Pulmonary artery endothelial cell (primary cell): ENCODE measurements at regions not wholly inside any gene's neighbourhood (a gene's known extent, or its start where the extent isn't known, plus 50 kb on each side); places are given as distances from the start of the nearest gene placed in this dataset.

ENCODE experiments used
- DNase-seq: peaks from one replicate; pipeline ENCODE4 v3.0.0-alpha.2; 2011; ENCODE audit warnings: low read depth, low spot score

DNA sequence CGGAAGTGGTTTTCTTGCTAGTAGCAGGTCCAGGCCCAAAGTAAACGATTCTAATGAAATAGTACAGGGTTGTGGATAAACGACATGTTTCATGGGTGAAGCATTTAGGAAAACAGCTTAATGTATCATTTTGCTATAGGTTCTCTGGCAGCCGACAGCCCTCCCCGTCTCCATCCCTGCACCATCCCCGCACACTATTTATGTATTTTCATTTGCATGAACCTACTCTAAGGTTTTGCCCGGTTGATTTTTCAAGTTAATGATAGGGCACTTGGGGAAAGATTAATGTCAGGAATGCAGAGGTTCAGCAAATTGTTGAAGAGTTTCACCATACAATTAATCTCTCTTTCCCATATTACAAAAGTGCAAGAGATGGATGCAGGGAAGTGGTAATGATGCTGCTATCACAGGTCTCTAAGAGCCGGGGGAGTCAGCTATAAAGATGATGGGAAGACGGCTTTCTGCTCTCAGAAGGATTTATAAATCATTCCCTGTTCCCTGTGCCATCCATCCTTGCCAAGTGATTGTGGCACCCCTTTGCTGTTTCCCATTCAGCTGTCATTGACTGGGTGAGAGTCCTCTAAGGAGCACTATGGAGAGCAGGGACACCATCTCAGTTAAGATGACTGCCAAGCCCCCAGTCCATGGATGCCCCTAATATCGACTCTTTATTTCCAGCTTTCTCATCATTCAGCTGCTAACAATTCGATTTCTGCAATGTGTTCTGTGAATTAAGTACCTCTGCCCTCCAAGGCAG is 186.3 kb downstream of the IRS2 start:
- DNase-seq, result no peak

DNA sequence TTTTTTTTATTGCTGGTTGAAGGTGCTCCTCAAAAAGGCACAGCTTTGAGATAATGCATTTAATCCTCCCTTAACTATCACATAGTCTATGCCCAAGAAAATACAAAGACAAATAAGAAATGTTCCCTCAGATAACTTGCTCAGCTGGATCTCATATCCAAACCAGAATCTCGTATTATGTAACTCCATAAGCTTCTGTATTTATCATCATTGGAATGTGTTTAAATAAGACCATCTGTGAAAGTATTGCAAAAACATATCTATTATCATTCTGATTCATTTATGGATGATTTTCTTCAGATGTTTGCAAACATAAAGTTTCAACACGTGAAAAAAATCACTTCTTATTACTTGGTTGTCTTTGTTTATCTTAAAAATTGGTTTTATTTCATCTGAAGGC is 190.9 kb downstream of the IRS2 start:
- DNase-seq, result no peak

DNA sequence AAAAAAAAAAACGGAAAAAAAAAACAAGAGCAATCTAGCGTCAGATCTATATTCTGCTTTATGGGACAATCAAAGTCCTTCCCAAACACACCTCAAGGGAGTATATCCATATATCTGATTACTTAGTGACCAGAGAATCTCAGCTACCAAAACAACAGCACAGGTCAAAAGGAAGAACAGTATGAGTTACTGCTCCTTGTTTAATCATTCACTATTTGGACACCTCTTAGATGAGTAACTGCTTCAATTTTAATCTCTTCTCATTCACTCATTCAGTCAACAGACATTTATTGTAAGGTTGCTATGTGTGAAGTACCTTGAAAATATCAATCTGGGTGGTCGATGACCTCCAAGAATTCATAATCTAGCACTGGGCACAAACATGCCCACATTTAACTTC is 193.2 kb downstream of the IRS2 start:
- DNase-seq, result no peak

DNA sequence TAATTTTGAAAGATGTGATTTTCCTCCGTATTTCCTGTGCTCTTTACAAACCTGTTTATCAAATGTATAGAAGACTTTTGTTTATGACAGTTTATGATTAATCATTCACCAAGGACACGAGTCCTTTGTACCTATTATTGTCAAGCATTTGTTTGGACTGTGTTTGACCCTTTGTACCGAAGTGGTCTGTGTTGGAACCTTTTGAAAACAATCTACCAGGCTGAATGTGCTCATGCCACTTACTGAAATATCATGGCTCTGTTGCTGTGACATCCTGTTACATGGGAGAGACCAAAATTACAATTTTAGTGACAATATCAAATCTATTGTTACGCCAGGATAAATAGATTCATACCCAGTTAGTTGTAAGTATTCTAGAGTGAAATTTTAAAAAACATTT is 193.6 kb downstream of the IRS2 start:
- DNase-seq, result no peak

DNA sequence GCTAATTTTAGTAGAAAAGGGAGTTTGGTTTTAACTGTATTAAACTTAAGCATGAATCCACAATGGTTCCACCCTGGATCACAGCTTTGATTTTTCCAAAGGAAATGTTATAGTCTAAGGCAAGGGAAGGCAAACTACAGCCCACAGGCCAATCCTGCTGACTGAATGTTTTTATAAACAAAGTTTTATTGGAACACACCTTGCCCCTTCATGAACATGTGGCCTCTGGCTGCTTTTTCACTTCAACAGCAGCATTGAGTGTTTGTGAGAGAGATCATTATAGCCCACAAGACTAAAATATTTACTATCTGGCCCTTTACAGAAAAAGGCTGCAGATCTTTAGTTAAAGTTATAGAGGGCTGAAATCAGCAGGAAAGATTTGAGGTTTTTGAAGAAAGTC is 198.7 kb downstream of the IRS2 start:
- no peak for DNase-seq

DNA sequence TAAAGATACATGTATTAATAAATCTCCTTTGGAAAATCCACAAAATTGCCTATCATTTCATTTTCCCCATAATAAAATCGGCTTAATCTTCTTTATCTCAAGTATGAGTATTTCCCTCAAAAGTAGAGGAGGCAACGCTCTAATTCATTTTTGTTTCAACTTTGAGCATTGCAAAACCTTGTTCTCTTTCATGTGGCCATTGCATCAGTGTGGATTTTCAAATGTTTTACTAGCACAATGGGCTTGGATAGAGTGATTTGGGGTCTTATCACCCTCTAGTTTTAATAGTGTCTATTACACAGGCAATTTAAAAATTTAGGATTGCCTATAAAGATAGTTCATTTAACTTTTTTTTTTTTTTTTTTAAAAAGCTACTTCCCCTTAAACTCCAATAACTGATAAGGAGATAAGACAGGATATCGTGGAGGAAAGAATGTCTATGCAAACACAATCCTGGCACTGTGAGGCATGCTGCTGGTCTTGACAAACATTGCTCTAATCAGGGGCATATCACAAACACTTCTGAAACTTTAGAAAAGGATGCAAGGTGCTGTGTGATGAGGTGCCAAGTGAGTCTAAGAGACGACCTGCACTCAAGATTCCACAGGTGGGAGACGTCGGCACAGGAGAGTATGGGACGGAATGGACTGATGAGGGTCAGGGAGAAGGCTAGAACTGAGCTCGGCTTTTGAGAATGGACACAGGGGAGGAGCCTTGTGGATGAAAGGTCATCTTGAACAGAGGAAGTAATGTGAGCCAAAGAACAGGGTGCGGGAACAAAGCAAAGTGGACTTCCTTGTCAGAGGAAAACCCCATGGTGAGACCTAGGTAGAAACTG is 199.7 kb downstream of the IRS2 start:
- DNase-seq, result no peak

DNA sequence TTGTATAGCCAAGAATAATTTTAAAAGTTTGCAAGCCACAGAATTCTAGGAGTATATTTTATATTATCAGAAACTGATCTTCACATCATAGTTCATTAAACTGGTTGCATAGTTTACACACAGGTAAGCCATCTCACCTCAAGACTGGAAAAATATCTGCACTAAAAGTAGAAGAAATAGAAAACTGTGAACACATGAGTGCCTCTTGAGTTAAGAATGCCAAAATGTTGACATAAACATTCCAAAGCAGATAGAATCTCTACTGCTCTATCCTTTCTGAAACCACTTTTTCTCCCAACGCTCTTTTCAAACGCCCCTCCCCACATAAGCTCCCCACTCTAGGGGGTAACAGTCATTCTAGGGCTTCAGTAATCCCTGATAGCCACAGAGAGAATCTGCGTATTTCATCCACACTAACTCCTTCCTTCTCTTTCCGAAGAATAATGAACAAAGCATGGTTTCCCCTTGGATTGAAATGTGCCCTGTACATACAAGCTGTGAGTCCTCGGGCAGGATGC is 201.5 kb downstream of the IRS2 start:
- no peak for DNase-seq

DNA sequence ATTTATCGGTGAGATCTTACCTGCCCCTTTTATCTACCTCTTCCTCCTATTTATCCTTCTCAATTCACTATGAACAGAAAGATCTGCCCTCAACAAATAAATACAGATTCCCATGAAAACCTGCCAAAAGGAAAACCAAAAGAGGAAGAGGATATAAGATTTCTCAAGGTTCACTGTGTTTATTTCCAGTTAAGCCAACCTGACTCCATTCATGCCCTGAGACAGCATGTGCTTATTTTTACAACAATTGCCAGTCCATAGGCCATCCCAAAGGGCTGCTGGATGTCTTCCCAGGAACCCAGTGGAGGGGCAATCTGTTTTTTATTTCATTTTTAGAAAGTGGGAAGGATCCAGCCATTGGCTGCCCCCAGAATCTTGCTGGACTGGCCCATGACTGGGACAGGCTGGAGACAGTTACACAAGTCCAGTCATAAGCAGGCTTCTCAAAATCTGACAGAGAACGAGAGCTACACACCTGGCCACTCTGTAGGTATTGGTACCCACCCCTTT is 209.1 kb downstream of the IRS2 start:
- DNase-seq, result no peak

DNA sequence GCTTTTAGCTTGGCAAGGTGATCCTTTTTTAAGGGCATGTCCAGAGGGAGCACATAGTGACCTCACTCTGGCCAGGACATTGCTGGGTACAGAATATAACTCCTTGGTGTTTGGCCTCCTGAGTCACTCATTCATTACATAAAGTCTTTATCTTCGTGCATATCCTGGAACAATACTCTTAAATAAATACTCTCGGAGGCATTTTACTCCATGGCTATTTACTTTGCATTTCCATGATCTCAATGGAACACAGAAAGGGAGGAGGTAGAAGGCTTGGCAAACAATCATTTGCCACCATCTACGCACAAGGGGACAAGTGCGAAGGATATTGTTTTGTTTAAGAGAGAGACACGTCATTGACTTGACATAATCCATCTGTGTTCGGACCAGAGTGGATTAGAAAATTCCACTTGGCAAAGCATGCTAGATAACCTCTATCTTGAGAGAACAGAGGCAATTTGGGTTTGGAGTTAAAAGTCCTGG is 210.0 kb downstream of the IRS2 start:
- DNase-seq, result no peak

DNA sequence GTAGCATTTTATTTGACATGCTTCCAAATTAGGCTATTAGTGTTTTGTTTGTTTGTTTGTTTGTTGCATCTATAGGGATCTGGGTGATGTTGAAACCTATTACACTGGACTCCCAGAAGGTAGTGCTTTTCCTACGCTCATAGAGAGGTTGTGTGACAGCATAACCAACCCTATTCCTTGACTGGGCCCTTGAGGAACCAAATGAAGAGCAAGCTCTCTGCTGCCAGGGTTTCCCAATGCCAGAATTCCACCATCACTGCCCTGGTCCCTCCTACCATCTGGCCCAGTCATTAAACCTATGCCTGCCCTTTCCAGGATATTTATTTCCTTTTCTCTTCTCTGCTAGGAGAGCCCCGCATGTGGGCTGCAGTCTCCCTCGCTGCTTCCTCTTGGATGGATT is 210.6 kb downstream of the IRS2 start:
- no peak for DNase-seq

DNA sequence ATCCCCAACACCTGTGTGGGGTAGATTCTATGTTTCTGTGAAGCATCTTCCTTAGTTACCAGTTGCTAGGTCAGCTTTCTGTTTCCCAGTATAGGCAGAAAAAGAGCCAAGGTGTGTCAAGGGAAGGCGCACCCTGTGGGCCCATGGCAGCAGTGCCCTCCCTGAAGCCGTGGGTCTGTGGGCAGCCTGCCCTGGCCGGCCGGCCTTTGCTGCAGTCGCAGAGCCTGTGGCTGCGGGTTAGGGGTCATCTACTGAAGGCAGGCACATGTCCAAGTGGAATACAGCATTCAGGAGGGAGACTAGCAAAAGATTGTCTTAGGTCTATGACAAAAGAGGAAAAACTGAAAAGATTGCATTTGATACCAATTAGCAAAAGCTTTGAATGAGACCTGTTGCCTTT is 214.0 kb downstream of the IRS2 start:
- DNase-seq, result no peak

DNA sequence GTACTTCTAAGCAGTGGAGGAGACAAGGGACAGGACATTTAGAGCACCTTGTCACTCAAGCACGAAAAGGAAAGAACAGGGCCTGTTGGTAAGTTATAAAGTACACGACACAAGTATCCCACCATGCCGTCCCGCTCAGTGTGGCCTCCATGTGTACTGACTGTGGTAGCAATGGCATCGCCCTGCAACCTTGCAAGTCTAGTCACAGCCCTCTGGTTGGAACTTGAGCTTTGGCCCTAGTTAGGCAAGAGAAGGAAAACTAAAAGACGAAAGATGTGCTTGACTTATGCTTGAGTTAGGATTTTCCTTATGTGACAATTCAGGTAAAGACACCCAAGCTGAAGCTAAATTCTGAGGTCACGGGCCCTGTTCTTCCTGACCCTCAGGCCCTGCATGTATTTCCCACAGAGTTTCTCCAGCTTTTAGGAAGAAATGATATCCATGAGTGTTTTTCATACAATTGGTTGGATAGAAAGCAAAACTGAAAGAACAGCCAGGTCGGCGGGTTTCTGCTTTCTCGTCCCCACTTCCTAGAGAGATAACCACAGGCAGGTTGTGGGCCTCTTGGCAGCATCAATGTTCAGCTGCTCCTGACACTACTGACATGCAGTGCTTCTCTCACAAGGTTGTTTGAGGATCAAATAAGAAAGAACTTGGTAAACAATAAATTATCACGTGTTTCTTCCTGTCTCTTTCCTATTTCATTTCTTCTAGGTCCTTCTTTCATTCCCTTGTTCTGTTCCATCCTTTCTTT is 216.2 kb downstream of the IRS2 start:
- no peak for DNase-seq

DNA sequence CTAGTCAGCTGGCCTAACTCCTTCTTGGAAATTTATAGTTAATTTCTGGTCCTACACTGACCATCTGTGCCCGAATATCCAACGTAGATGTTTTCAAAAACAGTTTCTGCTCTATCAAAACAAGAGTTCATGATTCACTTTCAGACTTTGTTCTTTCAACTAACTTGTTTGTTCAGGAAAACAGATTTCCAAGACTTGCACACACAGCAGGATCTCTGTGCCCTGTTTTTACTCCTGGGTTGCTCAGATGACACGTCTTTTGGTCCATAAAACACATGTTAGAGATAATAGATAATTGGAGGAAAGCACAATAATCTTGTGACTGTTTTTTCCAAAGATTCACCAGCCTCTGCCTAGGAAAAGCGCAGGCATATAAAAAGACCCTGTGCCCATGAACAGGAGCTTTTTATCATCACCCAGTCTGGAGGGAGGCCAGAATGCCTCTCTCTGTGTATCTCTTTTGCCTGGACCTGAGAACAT is 218.0 kb downstream of the IRS2 start:
- no peak for DNase-seq

DNA sequence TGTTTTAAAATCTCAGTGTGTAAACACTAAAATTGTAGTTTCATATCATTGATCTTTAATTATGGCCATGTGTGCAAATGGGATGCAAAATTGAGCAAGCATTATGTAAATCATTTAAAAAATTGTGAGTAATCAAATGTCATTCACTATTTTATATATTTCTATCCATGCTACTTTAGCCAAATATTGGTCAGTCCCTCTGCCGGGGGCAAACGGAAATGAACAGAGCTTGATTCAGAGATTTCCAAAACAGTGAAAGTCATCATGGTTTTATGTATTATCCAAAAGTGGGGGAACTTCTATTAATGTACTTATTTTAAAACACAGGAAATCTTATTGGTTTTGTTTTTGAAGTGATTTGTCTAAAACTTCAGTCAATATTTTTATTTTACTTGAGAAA is 219.1 kb downstream of the IRS2 start:
- DNase-seq, result no peak

DNA sequence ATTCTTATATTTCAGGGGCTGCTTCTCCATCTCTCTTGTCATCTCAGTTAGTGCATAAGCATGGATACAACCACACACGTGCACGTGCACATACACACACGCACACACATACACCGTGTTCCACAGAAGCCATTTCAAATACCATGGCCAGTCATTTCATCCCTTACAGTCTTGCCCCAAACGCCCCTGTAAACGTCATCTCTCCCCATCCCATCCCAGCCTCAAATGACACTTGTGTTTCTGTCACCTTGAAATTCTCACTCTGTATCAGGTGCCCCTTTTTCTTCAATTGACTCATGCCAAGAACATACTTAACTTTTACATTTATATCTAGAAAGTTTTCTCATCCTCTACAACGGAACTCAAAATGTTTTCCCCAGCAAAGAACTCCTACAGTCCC is 220.5 kb downstream of the IRS2 start:
- no peak for DNase-seq

DNA sequence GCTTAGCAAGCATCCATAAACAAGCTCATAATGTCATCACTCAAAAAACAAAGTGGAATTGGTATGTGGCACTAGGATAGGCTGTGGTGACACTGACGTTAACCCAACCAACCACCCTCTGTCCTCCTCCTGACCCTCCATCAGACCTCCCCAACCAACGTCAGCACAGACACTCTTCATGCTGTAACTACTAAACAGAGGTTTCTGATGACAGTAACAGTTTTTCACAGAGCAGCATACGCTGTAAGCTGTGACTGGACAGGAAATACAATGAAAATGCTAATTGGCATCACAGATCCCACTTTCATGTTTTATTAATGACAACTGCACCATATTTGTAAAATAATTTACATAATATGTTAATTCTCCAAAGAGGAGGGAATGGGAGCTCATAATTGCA is 238.0 kb downstream of the IRS2 start:
- DNase-seq, result no peak

DNA sequence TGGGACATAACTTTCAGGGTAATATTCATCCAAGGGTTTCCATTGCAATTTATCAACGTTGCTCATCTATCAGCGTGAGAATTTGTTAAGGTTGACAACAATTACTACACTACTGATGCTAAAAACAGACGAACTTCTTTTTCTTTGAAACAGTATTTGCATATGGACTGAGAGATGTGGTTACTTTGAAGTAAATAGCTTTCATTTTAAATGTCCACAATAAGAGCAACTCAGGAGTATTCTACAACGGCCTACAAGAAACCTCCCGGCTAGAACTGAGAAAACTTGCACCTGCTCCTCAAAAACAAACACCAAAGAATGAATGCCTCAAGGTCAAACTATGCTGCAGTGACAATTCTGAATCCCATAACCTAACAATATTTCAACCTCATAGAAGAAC is 238.4 kb downstream of the IRS2 start:
- no peak for DNase-seq

DNA sequence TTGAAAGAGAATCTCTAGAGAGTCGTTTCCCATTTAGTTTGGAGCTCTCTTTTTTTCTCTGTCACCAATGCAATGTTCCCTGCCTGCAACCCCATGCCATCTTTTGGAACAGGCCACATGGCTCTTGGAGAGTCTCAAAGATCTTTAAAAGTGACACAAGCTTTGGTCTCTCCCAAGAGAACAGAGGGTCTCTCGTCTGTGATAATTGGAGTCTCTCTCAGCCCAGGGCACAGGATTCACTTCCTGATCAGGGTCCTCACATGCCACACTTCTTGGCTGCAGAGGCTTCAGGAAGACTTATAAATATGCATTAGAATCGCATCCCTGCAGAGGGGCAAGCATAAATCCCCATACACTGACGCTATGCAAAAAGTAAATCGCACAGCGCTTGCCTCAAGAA is 240.5 kb downstream of the IRS2 start:
- no peak for DNase-seq

DNA sequence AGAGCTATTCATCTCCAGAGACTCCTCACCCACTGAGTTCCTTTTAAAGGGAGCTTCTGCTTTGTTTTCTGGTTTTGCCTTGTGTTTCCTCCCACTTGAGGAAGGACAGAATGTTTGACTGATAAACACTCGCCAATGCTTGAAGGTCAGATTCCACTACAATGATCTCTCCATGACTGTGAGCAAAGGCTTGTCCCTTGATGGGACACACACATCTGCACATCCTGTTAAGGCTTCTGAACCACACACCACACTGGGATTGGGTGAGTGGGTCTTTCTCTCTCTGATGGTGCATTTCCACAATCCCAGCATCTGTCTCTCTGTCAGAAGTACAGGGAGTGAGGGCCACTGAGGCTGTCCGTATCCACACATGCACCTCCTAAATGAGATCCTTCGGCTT is 245.3 kb downstream of the IRS2 start:
- DNase-seq, result no peak

DNA sequence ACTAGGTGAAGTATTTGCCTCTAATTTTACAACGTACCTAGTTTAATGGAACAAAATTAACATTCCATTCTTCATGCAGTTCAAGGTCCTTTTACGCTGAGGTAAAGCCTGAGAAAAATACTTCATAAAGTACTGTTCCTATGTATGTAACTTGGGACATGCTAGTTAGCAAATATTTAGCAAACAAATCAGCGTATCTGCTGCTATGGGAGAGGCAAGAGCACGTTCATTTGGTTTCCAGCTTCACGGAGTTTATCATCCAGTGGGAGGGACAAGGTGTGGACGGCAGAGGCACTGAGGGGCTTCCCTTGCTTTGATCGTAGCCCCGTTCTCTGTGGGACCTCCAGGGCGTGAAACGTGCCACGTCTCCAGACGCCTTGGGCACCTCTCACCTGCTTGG is 248.8 kb downstream of the IRS2 start:
- no peak for DNase-seq

DNA sequence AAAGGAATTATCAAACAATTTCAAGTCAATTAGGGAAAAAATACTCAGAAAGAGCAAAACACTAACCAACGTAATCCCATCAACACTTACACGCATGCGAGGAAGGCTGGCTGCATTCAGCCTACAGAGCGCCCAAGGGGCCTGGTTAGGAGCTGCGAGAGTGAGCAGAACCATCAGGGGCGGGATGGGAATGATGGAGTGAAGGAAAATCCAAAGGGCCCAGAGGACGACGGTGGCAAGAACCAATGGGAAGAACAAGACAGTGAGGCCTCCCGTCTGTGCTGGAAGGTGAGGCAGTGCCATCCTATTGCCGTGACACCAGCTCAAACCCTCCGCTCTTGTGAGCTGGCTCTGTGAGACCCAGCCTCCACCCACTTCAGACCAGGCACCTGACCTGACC is 253.0 kb downstream of the IRS2 start:
- DNase-seq, result no peak

DNA sequence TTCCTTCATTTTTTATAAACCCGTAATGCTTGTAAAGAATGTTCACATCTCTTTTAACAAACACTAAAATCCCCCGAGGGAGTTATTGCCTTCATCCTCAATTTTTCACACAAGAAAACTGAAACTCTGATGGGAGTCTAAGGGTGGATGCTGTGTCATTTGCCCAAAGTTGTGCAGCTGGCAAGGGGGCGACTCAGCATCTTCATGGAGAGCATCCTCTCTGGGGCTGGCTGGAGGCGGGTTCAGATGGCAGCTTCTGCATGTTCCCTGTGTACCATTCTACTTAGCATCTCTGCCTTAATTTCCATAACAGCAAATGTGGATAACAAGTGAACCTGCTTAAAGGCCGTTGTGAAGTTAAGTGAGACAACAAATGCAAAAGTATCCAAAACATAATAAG is 256.4 kb downstream of the IRS2 start:
- DNase-seq, result no peak
